Upper lobe of left lung (tissue), 6 donors: ENCODE measurements at regions not wholly inside any gene's neighbourhood (a gene's known extent, or its start where the extent isn't known, plus 50 kb on each side); places are given as distances from the start of the nearest gene placed in this dataset.

ENCODE experiments used
- ATAC-seq, 2 donors: fragments of 200-7000 bp; cut with Tn5 transposase; one replicate each; pipeline ENCODE4 v1.9.1; 2022; ENCODE audit warnings: mild to moderate bottlenecking in 2 of 2, moderate library complexity in 2 of 2; ENCODE audit not compliant: low FRiP score in 2 of 2
- DNase-seq, 2 donors: peaks; one replicate each; pipeline ENCODE4 v3.0.0-alpha.2; 2019 to 2020
- H3K27ac ChIP-seq, 4 donors: fragments of 200-600 bp; sonication (generic); one replicate each; pipeline ENCODE4 v1.5.1; 2016 to 2019
- H3K27me3 ChIP-seq, 4 donors: fragments of 200-600 bp; sonication (generic); one replicate each; pipeline ENCODE4 v1.5.1; 2017 to 2019
- H3K36me3 ChIP-seq, 4 donors: fragments of 200-600 bp; sonication (generic); one replicate each; pipeline ENCODE4 v1.5.1; 2016 to 2019
- H3K4me1 ChIP-seq, 4 donors: fragments of 200-600 bp; sonication (generic); one replicate each; pipeline ENCODE4 v1.5.1; 2018 to 2019
- H3K4me3 ChIP-seq, 4 donors: fragments of 200-600 bp; sonication (generic); one replicate each; pipeline ENCODE4 v1.5.1; 2017 to 2019; ENCODE audit warnings: mild to moderate bottlenecking in 2 of 4, moderate library complexity in 1 of 4
- H3K9me3 ChIP-seq, 4 donors: fragments of 200-600 bp; sonication (generic); one replicate each; pipeline ENCODE4 v1.5.1; 2018 to 2019
- EP300 ChIP-seq, 4 donors: sonication (generic); formaldehyde crosslinking; IDR thresholded peaks; one replicate each; pipeline ENCODE4 v1.5.1; 2017; ENCODE audit warnings: antibody characterized with exemption in 4 of 4, control low read depth in 2 of 4
- POLR2A ChIP-seq, 4 donors: fragments of 450-650 bp; IDR thresholded peaks; one replicate each; pipeline ENCODE4 v1.5.1; 2016 to 2017; ENCODE audit warnings: antibody characterized with exemption in 4 of 4, mild to moderate bottlenecking in 2 of 4
- POLR2AphosphoS5 ChIP-seq, 2 donors: sonication (generic); formaldehyde crosslinking; IDR thresholded peaks; one replicate each; pipeline ENCODE4 v1.5.1; 2017; ENCODE audit warnings: antibody characterized with exemption in 2 of 2
- WGBS, 2 donors: methylation state at CpG; one replicate each; pipeline ENCODE4 v1.1.5; 2017 to 2018; 5-methylcytosine and 5-hydroxymethylcytosine counted together
- TF ChIP-seq, protein P1 (sequence below), 6 experiments: fragments of 450-650 bp in 4 of 6; fragments of 200-600 bp in 2 of 6; sonication (generic) in 2 of 6; IDR thresholded peaks; one replicate each; pipeline ENCODE4 v1.5.1; 2016 to 2019; ENCODE audit warnings: antibody characterized with exemption in 6 of 6
- donor health status: DM: no; HTN: no; CAD: no; lungs with moderate emphysema.
- donor health status: DM: no; HTN: yes; CAD: no; lungs with severe emphysema.

DNA sequence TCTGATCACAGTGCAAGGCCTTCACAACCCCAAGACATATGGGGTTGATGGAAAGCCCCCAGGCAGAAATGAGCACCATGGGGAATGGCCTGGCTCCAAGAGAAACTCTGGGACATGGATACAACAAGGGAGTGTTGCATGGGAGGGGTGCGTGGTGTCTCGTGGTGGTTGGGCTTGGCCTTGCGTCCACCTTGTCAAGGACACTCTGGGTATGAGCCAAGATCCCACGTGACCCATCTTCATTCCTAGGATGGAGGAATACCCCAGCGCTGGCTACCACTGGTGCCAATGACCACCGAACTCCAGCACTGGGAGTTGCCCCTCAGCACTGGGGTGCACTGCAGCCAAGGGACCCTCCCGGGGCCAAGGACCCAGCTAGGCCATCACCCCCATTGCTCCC, 267.5 kb upstream of the AGTR2 start:
- no peaks in the 10 kb centered on the region for H3K9me3 ChIP-seq
- H3K27me3 ChIP-seq: no peaks in the 10 kb centered on the region
- TF ChIP-seq, protein P1, sequence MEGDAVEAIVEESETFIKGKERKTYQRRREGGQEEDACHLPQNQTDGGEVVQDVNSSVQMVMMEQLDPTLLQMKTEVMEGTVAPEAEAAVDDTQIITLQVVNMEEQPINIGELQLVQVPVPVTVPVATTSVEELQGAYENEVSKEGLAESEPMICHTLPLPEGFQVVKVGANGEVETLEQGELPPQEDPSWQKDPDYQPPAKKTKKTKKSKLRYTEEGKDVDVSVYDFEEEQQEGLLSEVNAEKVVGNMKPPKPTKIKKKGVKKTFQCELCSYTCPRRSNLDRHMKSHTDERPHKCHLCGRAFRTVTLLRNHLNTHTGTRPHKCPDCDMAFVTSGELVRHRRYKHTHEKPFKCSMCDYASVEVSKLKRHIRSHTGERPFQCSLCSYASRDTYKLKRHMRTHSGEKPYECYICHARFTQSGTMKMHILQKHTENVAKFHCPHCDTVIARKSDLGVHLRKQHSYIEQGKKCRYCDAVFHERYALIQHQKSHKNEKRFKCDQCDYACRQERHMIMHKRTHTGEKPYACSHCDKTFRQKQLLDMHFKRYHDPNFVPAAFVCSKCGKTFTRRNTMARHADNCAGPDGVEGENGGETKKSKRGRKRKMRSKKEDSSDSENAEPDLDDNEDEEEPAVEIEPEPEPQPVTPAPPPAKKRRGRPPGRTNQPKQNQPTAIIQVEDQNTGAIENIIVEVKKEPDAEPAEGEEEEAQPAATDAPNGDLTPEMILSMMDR (IDR thresholded peaks at IDR 0.05): no peak
- no peak for TF ChIP-seq POLR2A (IDR thresholded peaks at IDR 0.05)
- no peak for TF ChIP-seq POLR2AphosphoS5 (IDR thresholded peaks at IDR 0.05)
- no peak for TF ChIP-seq EP300 (IDR thresholded peaks at IDR 0.05)
- 88% methylated on average over 7 of the region's 7 CpGs; no CpG with 5 or more reads in 1 of the 2 donors for WGBS, 2 donors
- ATAC-seq (no peak), DNase-seq (no peak)
- no peaks in the 10 kb centered on the region for H3K36me3 ChIP-seq
- no peak overlapping the region for H3K27ac ChIP-seq
- no peak overlapping the region for H3K4me3 ChIP-seq
- no peaks in the 10 kb centered on the region for H3K4me1 ChIP-seq

DNA sequence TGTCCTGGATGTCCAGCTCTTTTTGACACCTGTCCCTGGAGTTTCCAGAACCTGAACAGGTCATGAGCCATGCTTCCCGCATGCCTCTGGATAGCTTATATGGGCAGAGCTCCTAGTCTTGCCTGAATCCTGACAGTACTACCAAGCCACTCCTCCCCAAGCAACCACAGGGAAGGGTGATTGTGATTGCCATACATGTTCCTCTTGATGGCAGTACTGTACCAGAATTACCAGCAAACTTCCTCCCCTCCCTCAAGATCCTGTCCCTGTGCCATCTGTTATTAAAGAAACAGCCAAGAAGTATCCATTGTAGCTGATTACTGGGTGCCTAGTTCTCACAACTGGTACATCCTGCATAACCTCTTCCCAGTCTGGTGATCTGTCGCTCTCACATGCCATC, 264.3 kb upstream of the AGTR2 start:
- H3K4me1 ChIP-seq: no peaks in the 10 kb centered on the region
- WGBS, 2 donors: 79 to 100% methylated on average over 2 of the region's 2 CpGs
- no peak for TF ChIP-seq EP300 (IDR thresholded peaks at IDR 0.05)
- TF ChIP-seq POLR2A (IDR thresholded peaks at IDR 0.05): no peak
- TF ChIP-seq, protein P1 (IDR thresholded peaks at IDR 0.05): no peak
- TF ChIP-seq POLR2AphosphoS5 (IDR thresholded peaks at IDR 0.05): no peak
- H3K9me3 ChIP-seq: peaks cover 0 to 6% (median 0%) of the 10 kb centered on the region in 4 donors
- no peak overlapping the region for H3K4me3 ChIP-seq
- no peaks in the 10 kb centered on the region for H3K36me3 ChIP-seq
- ATAC-seq (no peak), DNase-seq (no peak)
- H3K27me3 ChIP-seq: no peaks in the 10 kb centered on the region
- no peak overlapping the region for H3K27ac ChIP-seq

DNA sequence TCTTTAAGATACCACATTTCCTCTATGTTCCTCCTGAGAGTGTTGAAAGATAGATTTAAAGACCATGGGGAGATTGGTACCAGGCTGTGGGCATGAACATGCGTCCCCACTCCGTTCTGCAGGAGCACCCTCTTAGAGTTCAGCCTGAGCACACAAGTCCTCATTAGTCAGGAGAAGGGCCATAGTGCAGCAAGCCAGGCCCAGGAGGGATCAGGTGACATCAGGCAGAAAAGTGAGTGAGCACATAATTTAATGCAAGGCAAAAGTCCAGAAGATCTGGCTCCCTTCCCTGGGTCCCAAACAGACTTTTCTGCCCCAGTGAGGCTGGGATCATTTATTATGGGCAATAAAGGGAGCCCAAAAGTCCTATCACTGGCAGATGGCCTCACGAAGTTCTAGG, 263.7 kb upstream of the AGTR2 start:
- no peak overlapping the region for H3K27ac ChIP-seq
- H3K27me3 ChIP-seq: no peaks in the 10 kb centered on the region
- DNase-seq (no peak), ATAC-seq (no peak)
- H3K36me3 ChIP-seq: no peaks in the 10 kb centered on the region
- peaks cover 0 to 6% (median 0%) of the 10 kb centered on the region in 4 donors for H3K9me3 ChIP-seq
- no peak overlapping the region for H3K4me3 ChIP-seq
- no peaks in the 10 kb centered on the region for H3K4me1 ChIP-seq
- WGBS, 2 donors: 84 to 85% methylated on average over 3 of the region's 3 CpGs
- TF ChIP-seq POLR2AphosphoS5 (IDR thresholded peaks at IDR 0.05) (no peak), POLR2A (IDR thresholded peaks at IDR 0.05) (no peak), EP300 (IDR thresholded peaks at IDR 0.05) (no peak)
- TF ChIP-seq, protein P1 (IDR thresholded peaks at IDR 0.05): no peak

DNA sequence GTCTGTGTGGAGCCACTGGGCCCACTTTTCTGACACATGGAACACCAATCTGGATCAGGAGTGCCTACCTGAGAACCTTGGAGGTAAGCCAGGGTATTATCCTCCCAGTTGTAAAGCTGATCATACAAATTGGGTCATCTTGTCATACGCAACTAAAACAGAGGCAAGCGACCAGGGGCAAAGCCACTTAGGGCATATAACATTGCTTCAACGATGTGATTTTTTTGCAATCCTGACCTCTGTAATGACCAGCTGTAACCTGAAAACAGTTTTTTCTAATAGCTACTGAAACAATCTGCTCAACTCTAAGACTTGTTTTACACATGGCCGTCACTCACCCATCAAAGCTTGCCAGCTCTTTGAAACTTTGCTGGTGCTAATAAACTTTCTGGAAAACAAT, 261.5 kb upstream of the AGTR2 start:
- ATAC-seq (no peak), DNase-seq (no peak)
- no peak overlapping the region for H3K4me3 ChIP-seq
- no peaks in the 10 kb centered on the region for H3K27me3 ChIP-seq
- no peaks in the 10 kb centered on the region for H3K4me1 ChIP-seq
- TF ChIP-seq, protein P1 (IDR thresholded peaks at IDR 0.05): no peak
- TF ChIP-seq POLR2A (IDR thresholded peaks at IDR 0.05) (no peak), EP300 (IDR thresholded peaks at IDR 0.05) (no peak), POLR2AphosphoS5 (IDR thresholded peaks at IDR 0.05) (no peak)
- H3K9me3 ChIP-seq: peaks cover 0 to 6% (median 0%) of the 10 kb centered on the region in 4 donors
- H3K27ac ChIP-seq: no peak overlapping the region
- H3K36me3 ChIP-seq: no peaks in the 10 kb centered on the region
- 83 to 92% methylated on average over 4 of the region's 4 CpGs for WGBS, 2 donors

DNA sequence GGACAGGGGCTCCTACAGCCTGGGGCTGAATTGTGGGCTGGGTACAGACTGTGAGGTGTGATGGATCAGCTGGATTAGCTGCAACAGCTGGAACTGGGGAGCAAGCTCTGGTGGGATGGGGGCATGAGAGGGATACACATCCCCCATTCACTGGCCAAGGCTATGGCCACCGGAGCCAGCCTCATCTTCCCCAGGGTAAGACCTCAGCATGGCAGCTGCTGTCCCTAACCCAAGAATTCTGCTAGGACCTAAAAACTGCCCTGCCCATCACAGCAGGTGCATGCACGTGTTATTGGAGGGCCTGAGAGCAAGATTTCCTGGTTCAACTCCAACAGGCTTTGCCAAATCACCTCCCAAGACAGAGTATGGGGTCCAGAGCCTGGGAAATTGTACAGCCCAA, 258.6 kb upstream of the AGTR2 start:
- no peaks in the 10 kb centered on the region for H3K27me3 ChIP-seq
- no peak overlapping the region for H3K4me3 ChIP-seq
- ATAC-seq: no peak

More for the DNA sequence above, 258.6 kb upstream of the AGTR2 start:
- TF ChIP-seq POLR2A (IDR thresholded peaks at IDR 0.05) (no peak), POLR2AphosphoS5 (IDR thresholded peaks at IDR 0.05) (no peak), EP300 (IDR thresholded peaks at IDR 0.05) (no peak)
- TF ChIP-seq, protein P1 (IDR thresholded peaks at IDR 0.05): no peak
- Histone ChIP-seq H3K4me1 (no peaks in the 10 kb centered on the region), H3K9me3 (peaks cover 0 to 16% (median 0%) of the 10 kb centered on the region in 4 donors), H3K27ac (no peak overlapping the region), H3K36me3 (no peaks in the 10 kb centered on the region)
- DNase-seq: no peak
- WGBS, 2 donors: 67% methylated on average over 1 of the region's 2 CpGs; no CpG with 5 or more reads in 1 of the 2 donors
